HUES64 (cell line): ENCODE measurements at regions not wholly inside any gene's neighbourhood (a gene's known extent, or its start where the extent isn't known, plus 50 kb on each side); places are given as distances from the start of the nearest gene placed in this dataset.

ENCODE experiments used
- H3K27ac ChIP-seq: 2 replicates; pipeline ENCODE4 v1.7.0; 2013; ENCODE audit warnings: low read depth, low read length, inconsistent platforms
- H3K27me3 ChIP-seq: 2 replicates; pipeline ENCODE4 v1.6.1; 2013; ENCODE audit warnings: mild to moderate bottlenecking, low read length; ENCODE audit not compliant: insufficient read depth
- H3K36me3 ChIP-seq: 2 replicates; pipeline ENCODE4 v1.6.1; 2013; ENCODE audit warnings: mild to moderate bottlenecking, low read length; ENCODE audit not compliant: insufficient read depth
- H3K4me1 ChIP-seq: 2 replicates; pipeline ENCODE4 v1.6.1; 2013; ENCODE audit warnings: mild to moderate bottlenecking, low read length, moderate library complexity; ENCODE audit not compliant: insufficient read depth
- H3K4me3 ChIP-seq: 2 replicates; pipeline ENCODE4 v1.5.1; 2013; ENCODE audit warnings: mild to moderate bottlenecking, low read length, moderate library complexity
- H3K9ac ChIP-seq: 2 replicates; pipeline ENCODE4 v1.6.1; 2013; ENCODE audit warnings: mild to moderate bottlenecking, low read depth, low read length
- H3K9me3 ChIP-seq: 2 replicates; pipeline ENCODE4 v1.6.1; 2013; ENCODE audit warnings: low read depth, low read length; ENCODE audit not compliant: insufficient read depth
- WGBS: fragments of 150-250, 120-280 bp; methylation state at CpG from one replicate; pipeline ENCODE4 v1.1.7; 2013; ENCODE audit warnings: missing lambda C conversion rate; 5-methylcytosine and 5-hydroxymethylcytosine counted together

- Histone ChIP-seq H3K9me3 (no peaks in the 10 kb centered on the region), H3K27ac (no peak overlapping the region), H3K9ac (no peak overlapping the region), H3K4me1 (peaks cover 18% of the 10 kb centered on the region), H3K27me3 (peaks cover 21% of the 10 kb centered on the region; the same call in 1 of the 2 replicates), H3K36me3 (no peaks in the 10 kb centered on the region), H3K4me3 (no peak overlapping the region)
- 80% methylated on average over 7 of the region's 7 CpGs for WGBS
Measured at GRCh38 chr1:101307985-101308689, 71.3 kb downstream of the S1PR1 start.

DNA sequence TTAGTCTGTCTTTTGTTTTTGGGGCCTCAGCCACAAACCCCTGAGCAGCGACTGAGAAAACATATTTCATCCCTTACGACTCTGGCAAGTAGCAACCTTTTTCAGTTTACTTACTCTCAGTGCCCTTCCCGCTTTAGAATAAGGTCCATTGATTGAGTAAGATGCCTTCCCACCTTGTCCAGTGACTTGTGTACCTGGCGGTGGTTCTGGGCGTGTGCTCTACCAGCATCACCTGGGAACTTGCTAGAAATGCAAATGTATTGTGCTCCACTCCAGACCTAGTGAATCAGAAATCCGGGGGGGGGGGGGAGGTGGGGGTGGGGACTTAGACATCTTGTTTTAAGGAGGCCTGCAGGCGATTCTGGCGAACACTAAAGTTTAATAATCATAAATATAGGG lies 72.1 kb downstream of the S1PR1 start:
- peak overlapping the region; percentile 64 for H3K4me3 ChIP-seq
- H3K4me1 ChIP-seq, result peaks cover 18% of the 10 kb centered on the region
- peaks cover 21% of the 10 kb centered on the region; the same call in 1 of the 2 replicates for H3K27me3 ChIP-seq
- no peaks in the 10 kb centered on the region for H3K36me3 ChIP-seq
- H3K9ac ChIP-seq, result no peak overlapping the region
- 29% methylated on average over 6 of the region's 8 CpGs for whole genome bisulfite sequencing
- H3K9me3 ChIP-seq, result no peaks in the 10 kb centered on the region
- no peak overlapping the region for H3K27ac ChIP-seq

DNA sequence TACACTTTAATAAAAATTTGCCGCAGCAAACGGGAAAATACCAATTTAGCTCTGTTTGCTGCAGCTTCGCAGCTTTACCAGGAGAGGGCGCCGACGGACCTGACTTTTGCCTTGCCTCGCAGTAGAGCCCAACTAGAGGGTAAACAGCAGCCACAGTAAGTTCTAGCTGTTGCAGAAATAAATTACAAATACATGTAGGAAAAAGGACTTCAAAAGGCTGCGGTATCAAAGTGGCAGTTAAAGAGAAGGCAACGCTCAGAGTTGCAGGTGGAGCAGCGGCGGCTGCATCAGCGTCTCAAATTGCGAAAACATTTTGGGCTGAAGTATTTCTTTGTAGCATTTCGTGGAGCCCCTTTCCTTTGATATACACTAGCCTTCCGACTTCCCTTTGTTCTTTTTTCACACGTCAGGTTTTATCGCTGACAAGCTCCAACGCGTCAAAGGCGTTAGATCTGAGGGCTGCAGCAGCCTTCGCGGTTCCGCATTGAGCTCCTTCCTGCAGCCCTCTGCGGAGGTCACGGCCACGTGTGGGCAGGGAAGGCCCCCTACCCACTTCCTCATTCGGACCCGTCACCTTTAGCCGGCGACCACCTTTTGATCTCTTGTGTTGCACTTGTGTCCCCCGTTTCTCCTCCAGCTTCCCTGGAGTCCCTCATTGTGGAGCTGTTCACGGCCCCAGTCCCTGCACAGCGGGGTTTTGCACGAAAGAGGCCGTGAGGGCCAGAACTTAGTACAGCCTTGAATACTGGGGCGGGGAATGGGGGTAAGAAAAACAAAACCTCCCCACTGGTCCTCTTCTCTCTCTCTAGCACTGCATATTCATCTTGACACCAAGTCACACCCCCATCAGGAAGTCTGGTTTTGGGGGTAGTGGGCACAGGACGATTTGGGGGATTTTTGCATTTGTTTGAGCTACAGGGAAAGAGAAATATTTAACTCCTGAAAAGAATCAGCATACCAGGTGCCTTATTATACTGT lies 72.8 kb downstream of the S1PR1 start:
- Histone ChIP-seq H3K4me1 (peaks cover 18% of the 10 kb centered on the region), H3K27me3 (peaks cover 21% of the 10 kb centered on the region; the same call in 1 of the 2 replicates), H3K9me3 (no peaks in the 10 kb centered on the region), H3K27ac (peak overlapping the region; percentile 77; the same call in 1 of the 2 replicates), H3K36me3 (no peaks in the 10 kb centered on the region), H3K4me3 (peak overlapping the region; percentile 64), H3K9ac (peak overlapping the region; percentile 60)
- WGBS, result under 1% methylated on average over 35 of the region's 37 CpGs

DNA sequence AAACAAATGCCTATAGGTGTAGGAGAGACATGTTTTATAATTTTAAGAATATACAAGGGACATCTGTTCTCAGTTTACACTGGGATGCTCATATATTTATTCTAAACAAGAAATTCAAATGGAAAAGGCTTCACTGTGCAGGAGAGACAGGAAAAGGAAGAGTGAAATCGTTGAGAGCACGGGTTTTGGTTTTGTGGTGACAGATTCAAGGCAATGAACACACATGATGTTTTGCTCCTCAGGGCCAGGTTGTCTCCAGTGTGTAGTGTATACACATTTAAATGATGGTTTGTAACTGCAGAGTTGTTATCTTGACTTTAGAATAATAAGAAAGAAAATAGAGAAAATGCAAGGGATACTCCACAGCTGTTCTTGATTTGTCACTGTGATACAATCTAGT lies 73.7 kb downstream of the S1PR1 start:
- H3K27ac ChIP-seq, result no peak overlapping the region
- no peak overlapping the region for H3K9ac ChIP-seq
- 52% methylated on average over 2 of the region's 2 CpGs for WGBS
- H3K4me3 ChIP-seq, result no peak overlapping the region; the same call in 1 of the 2 replicates
- peaks cover 21% of the 10 kb centered on the region; the same call in 1 of the 2 replicates for H3K27me3 ChIP-seq
- no peaks in the 10 kb centered on the region for H3K9me3 ChIP-seq
- H3K36me3 ChIP-seq, result no peaks in the 10 kb centered on the region
- H3K4me1 ChIP-seq, result peaks cover 18% of the 10 kb centered on the region

DNA sequence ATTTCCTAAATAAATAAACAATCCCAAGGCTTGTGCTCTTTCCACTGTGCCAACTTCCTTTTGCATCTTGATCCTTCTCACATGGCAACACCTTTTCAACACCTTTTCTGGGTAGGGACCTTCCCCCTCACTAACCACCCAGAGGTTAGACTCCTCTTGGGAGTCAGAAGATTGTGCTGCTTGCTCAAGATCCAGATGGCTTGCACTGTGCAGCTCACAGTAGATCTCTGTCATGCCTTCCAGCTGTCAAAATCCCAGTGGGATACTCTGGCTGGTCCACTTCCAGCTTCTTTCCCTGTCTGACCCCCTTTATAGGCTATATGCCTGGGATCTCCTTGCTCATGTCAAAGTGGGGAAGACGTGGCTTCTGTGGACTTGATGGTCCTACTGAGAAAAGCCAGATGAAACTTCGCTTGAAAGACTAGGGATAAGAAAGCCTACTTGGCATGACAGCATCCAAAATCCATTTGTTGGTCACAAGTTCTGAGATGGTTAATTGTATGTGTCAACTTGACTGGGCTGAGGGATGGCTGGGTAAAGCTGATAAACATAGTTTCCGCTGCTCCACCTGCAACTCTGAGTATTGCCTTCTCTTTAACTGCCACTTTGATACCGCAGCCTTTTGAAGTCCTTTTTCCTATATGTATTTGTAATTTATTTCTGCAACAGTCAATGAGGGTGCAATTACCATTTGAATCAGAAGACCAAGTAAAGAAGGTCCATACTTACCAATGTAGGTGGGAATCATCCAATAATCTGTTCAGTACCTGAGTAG lies 74.5 kb downstream of the S1PR1 start:
- Histone ChIP-seq H3K9ac (no peak overlapping the region), H3K36me3 (no peaks in the 10 kb centered on the region), H3K27me3 (peaks cover 21% of the 10 kb centered on the region; the same call in 1 of the 2 replicates), H3K27ac (no peak overlapping the region), H3K4me1 (peaks cover 18% of the 10 kb centered on the region), H3K4me3 (no peak overlapping the region), H3K9me3 (no peaks in the 10 kb centered on the region)
- WGBS, result 89% methylated on average over 3 of the region's 4 CpGs

DNA sequence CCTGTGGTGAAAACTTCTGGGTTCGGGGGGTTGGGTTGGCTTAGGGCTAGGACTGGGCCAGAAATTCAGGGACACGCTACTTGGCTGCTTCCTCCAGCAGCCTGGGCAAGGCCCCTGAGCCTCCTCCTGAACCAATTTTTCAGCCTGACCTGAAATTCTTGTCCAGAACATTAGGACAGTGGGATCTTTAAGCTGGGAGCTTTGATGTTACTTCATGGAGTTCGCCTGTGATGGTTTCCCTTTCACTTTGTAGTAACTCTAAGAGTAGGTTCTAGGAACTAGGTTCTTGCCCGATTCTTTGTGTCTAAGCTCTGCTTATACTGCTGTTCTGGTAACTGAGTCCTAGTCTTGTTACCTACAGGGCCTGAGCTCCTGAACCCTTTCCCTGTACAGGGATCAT lies 75.3 kb downstream of the S1PR1 start:
- Histone ChIP-seq H3K27ac (no peak overlapping the region), H3K27me3 (peaks cover 21% of the 10 kb centered on the region; the same call in 1 of the 2 replicates)

GRCh38 chr1:101313356-101313755 lies 76.5 kb downstream of the S1PR1 start:
- H3K27ac ChIP-seq, result no peak overlapping the region
- no peaks in the 10 kb centered on the region for H3K36me3 ChIP-seq
- 91% methylated on average over 7 of the region's 7 CpGs for WGBS
- peaks cover 21% of the 10 kb centered on the region; the same call in 1 of the 2 replicates for H3K27me3 ChIP-seq
- no peak overlapping the region for H3K9ac ChIP-seq
- H3K4me3 ChIP-seq, result no peak overlapping the region
- H3K9me3 ChIP-seq, result no peaks in the 10 kb centered on the region
- peaks cover 18% of the 10 kb centered on the region for H3K4me1 ChIP-seq

More for the DNA sequence above, 75.3 kb downstream of the S1PR1 start:
- Histone ChIP-seq H3K9ac (no peak overlapping the region), H3K4me3 (no peak overlapping the region), H3K4me1 (peaks cover 18% of the 10 kb centered on the region), H3K36me3 (no peaks in the 10 kb centered on the region), H3K9me3 (no peaks in the 10 kb centered on the region)
- 93% methylated on average over 4 of the region's 4 CpGs for WGBS

DNA sequence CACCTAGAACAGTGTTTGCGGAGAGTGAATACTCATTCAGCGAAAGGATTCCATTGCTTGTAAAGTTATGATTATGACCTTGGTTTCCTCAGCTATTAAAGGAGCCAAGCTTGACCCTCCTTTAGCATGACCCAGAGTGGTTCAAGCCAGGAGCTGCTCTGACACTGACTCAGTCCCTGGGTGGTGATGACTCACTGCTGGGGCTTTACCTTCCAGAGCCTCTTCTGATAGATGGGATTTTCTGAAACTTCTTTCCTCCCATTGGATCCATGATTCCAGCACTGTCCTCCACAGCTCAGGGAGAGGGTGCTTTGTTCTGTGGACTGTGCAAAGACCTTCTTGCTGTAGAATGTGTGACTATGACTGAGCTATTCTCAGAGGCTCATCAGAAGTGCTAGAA lies 77.4 kb downstream of the S1PR1 start:
- Histone ChIP-seq H3K36me3 (no peaks in the 10 kb centered on the region), H3K27me3 (peaks cover 21% of the 10 kb centered on the region; the same call in 1 of the 2 replicates), H3K9me3 (no peaks in the 10 kb centered on the region), H3K27ac (no peak overlapping the region), H3K9ac (no peak overlapping the region), H3K4me1 (peaks cover 18% of the 10 kb centered on the region), H3K4me3 (no peak overlapping the region)
- 100% methylated on average over 2 of the region's 2 CpGs for WGBS

DNA sequence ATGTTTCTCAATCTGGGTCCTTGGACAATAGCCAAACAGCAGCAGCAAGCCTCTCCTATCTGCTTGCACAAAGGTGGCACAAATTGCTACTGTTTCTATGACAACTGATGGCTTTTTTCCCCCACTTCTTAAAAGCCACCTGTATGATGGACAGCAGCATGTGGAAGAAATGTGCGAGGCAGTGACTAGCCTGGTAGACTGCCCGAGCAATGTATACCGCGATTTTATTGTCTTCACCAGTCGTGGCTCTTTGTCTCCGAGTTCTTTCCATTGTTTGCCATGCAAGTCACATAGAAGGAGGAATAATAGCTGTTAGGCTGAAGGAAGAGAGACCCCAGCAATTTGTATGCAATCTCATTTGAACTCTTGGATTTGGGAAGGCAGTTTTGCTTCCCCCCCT lies 79.4 kb downstream of the S1PR1 start:
- H3K9ac ChIP-seq, result no peak overlapping the region
- 93% methylated on average over 6 of the region's 6 CpGs for WGBS
- no peak overlapping the region for H3K27ac ChIP-seq
- peaks cover 5% of the 10 kb centered on the region; the same call in 1 of the 2 replicates for H3K27me3 ChIP-seq
- no peaks in the 10 kb centered on the region for H3K36me3 ChIP-seq
- H3K9me3 ChIP-seq, result no peaks in the 10 kb centered on the region
- H3K4me1 ChIP-seq, result no peaks in the 10 kb centered on the region
- H3K4me3 ChIP-seq, result no peak overlapping the region

DNA sequence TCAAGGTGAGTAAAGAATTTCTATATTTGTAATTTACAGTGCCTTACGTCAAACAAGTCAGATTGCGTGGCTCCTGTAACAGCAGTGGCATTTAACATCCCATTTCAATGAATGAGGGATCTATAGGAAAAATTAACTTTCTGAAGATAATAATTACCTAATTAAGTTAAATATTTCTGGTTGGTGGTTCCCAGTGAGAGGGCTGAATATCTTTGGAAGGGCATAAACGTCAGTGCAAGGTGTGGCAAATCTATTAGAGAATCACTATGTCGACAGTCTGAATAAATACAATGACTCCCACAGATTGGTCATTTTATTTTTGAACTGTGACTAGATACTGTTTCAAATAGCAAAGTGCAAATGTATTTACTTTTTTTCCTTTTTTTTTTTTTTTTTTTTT lies 80.0 kb downstream of the S1PR1 start:
- H3K4me1 ChIP-seq, result no peaks in the 10 kb centered on the region
- no peak overlapping the region for H3K9ac ChIP-seq
- no peaks in the 10 kb centered on the region for H3K36me3 ChIP-seq
- H3K27ac ChIP-seq, result no peak overlapping the region
- 98% methylated on average over 4 of the region's 4 CpGs for WGBS
- no peaks in the 10 kb centered on the region for H3K27me3 ChIP-seq
- no peak overlapping the region for H3K4me3 ChIP-seq
- no peaks in the 10 kb centered on the region for H3K9me3 ChIP-seq
